ENCODE measurements at regions not wholly inside any gene's neighbourhood (a gene's known extent, or its start where the extent isn't known, plus 50 kb on each side); places are given as distances from the start of the nearest gene placed in this dataset.

- no peak for TF ChIP-seq REST (IDR thresholded peaks at IDR 0.05; ENCODE audit: insufficient read depth in 1 of 2, low read depth in 2 of 2, low read length in 2 of 2)
- TF ChIP-seq SIN3A (IDR thresholded peaks at IDR 0.05; ENCODE audit: borderline replicate concordance, insufficient read depth, low read length) = no peak
- TF ChIP-seq POLR2AphosphoS5 (IDR thresholded peaks at IDR 0.05; ENCODE audit: low read depth, low read length) = no peak
- no peak for TF ChIP-seq FOXP2 (optimal IDR thresholded peaks at IDR 0.05; ENCODE audit: borderline replicate concordance, extremely low read depth, extremely low read length, insufficient read depth)
- TF ChIP-seq TAF1 (IDR thresholded peaks at IDR 0.05; ENCODE audit: borderline replicate concordance, insufficient read depth, low read length) = no peak
Measured at GRCh38 chr10:55628260-55628701, 732.8 kb downstream of the ZWINT start.

GRCh38 chr10:55627501-55628051, 733.5 kb downstream of the ZWINT start:
- TF ChIP-seq SIN3A (IDR thresholded peaks at IDR 0.05; ENCODE audit: borderline replicate concordance, insufficient read depth, low read length) (no peak), POLR2AphosphoS5 (IDR thresholded peaks at IDR 0.05; ENCODE audit: low read depth, low read length) (no peak), FOXP2 (optimal IDR thresholded peaks at IDR 0.05; ENCODE audit: borderline replicate concordance, extremely low read depth, extremely low read length, insufficient read depth) (no peak), REST (IDR thresholded peaks at IDR 0.05; ENCODE audit: insufficient read depth in 1 of 2, low read depth in 2 of 2, low read length in 2 of 2) (no peak), TAF1 (IDR thresholded peaks at IDR 0.05; ENCODE audit: borderline replicate concordance, insufficient read depth, low read length) (no peak)

GRCh38 chr10:55551603-55552002, 750.6 kb upstream of the PCDH15 start:
- TF ChIP-seq SIN3A (IDR thresholded peaks at IDR 0.05; ENCODE audit: borderline replicate concordance, insufficient read depth, low read length) = no peak
- TF ChIP-seq TAF1 (IDR thresholded peaks at IDR 0.05; ENCODE audit: borderline replicate concordance, insufficient read depth, low read length) = no peak
- no peak for TF ChIP-seq FOXP2 (optimal IDR thresholded peaks at IDR 0.05; ENCODE audit: borderline replicate concordance, extremely low read depth, extremely low read length, insufficient read depth)

GRCh38 chr10:55550236-55550635, 749.2 kb upstream of the PCDH15 start:
- TF ChIP-seq REST (IDR thresholded peaks at IDR 0.05; ENCODE audit: insufficient read depth in 1 of 2, low read depth in 2 of 2, low read length in 2 of 2) (no peak), POLR2AphosphoS5 (IDR thresholded peaks at IDR 0.05; ENCODE audit: low read depth, low read length) (no peak), FOXP2 (optimal IDR thresholded peaks at IDR 0.05; ENCODE audit: borderline replicate concordance, extremely low read depth, extremely low read length, insufficient read depth) (no peak), SIN3A (IDR thresholded peaks at IDR 0.05; ENCODE audit: borderline replicate concordance, insufficient read depth, low read length) (no peak), TAF1 (IDR thresholded peaks at IDR 0.05; ENCODE audit: borderline replicate concordance, insufficient read depth, low read length) (no peak)

- TF ChIP-seq SIN3A (IDR thresholded peaks at IDR 0.05; ENCODE audit: borderline replicate concordance, insufficient read depth, low read length) = no peak
- TF ChIP-seq FOXP2 (optimal IDR thresholded peaks at IDR 0.05; ENCODE audit: borderline replicate concordance, extremely low read depth, extremely low read length, insufficient read depth) = no peak
- TF ChIP-seq REST (IDR thresholded peaks at IDR 0.05; ENCODE audit: insufficient read depth in 1 of 2, low read depth in 2 of 2, low read length in 2 of 2) = no peak
- no peak for TF ChIP-seq POLR2AphosphoS5 (IDR thresholded peaks at IDR 0.05; ENCODE audit: low read depth, low read length)
- no peak for TF ChIP-seq TAF1 (IDR thresholded peaks at IDR 0.05; ENCODE audit: borderline replicate concordance, insufficient read depth, low read length)
Measured at GRCh38 chr10:55519264-55519663, 718.2 kb upstream of the PCDH15 start.
